Activated T-cell treated with anti-CD3 and anti-CD28 coated beads, Interleukin-2, amount 50 U/mL, for 4 hours (primary cell): ENCODE measurements at regions not wholly inside any gene's neighbourhood (a gene's known extent, or its start where the extent isn't known, plus 50 kb on each side); places are given as distances from the start of the nearest gene placed in this dataset.

Source experiments
- ATAC-seq, 2 donors: fragments of 200-7000 bp; cut with Tn5 transposase; one replicate each; pipeline ENCODE4 v1.10.0; 2021
- DNase-seq: peaks from one replicate; pipeline ENCODE4 v3.0.0-alpha.2; 2020
- H3K27me3 Mint-ChIP-seq: one replicate; pipeline ENCODE4 v1.8.0; 2021; ENCODE audit warnings: low read depth, mixed read lengths
- H3K36me3 Mint-ChIP-seq: one replicate; pipeline ENCODE4 v1.8.0; 2022; ENCODE audit warnings: mixed read lengths; ENCODE audit not compliant: insufficient read depth
- H3K4me1 Mint-ChIP-seq: one replicate; pipeline ENCODE4 v1.8.0; 2021; ENCODE audit warnings: low read depth, mixed read lengths
- H3K4me3 Mint-ChIP-seq: one replicate; pipeline ENCODE4 v1.8.0; 2021; ENCODE audit warnings: mild to moderate bottlenecking, moderate library complexity, mixed read lengths
- H3K9me3 Mint-ChIP-seq: one replicate; pipeline ENCODE4 v1.8.0; 2021; ENCODE audit warnings: mixed read lengths

- ATAC-seq (no peak), DNase-seq (no peak)
- no peaks in the 10 kb centered on the region for H3K9me3 Mint-ChIP-seq
- H3K4me3 Mint-ChIP-seq = no peak overlapping the region
- no peaks in the 10 kb centered on the region for H3K27me3 Mint-ChIP-seq
- H3K4me1 Mint-ChIP-seq = no peaks in the 10 kb centered on the region
- H3K36me3 Mint-ChIP-seq = no peaks in the 10 kb centered on the region
These were observed 150.6 kb upstream of the CELF4 start for GRCh38 chr18:37716106-37716735.

GRCh38 chr18:37714691-37715090, 149.1 kb upstream of the CELF4 start:
- Mint-ChIP-seq H3K9me3 (no peaks in the 10 kb centered on the region), H3K4me1 (no peaks in the 10 kb centered on the region), H3K36me3 (no peaks in the 10 kb centered on the region), H3K4me3 (no peak overlapping the region), H3K27me3 (no peaks in the 10 kb centered on the region)
- DNase-seq (no peak), ATAC-seq (no peak)

GRCh38 chr18:37712776-37713175, 147.2 kb upstream of the CELF4 start:
- ATAC-seq (no peak), DNase-seq (no peak)
- no peaks in the 10 kb centered on the region for H3K4me1 Mint-ChIP-seq
- H3K9me3 Mint-ChIP-seq = no peaks in the 10 kb centered on the region
- no peaks in the 10 kb centered on the region for H3K27me3 Mint-ChIP-seq
- H3K4me3 Mint-ChIP-seq = no peak overlapping the region
- no peaks in the 10 kb centered on the region for H3K36me3 Mint-ChIP-seq

GRCh38 chr18:37711766-37712505, 146.3 kb upstream of the CELF4 start:
- Mint-ChIP-seq H3K27me3 (no peaks in the 10 kb centered on the region), H3K36me3 (no peaks in the 10 kb centered on the region), H3K4me3 (no peak overlapping the region), H3K4me1 (no peaks in the 10 kb centered on the region), H3K9me3 (no peaks in the 10 kb centered on the region)
- DNase-seq (no peak), ATAC-seq (no peak)

GRCh38 chr18:37710726-37711125, 145.1 kb upstream of the CELF4 start:
- Mint-ChIP-seq H3K4me1 (no peaks in the 10 kb centered on the region), H3K36me3 (no peaks in the 10 kb centered on the region), H3K9me3 (no peaks in the 10 kb centered on the region), H3K4me3 (no peak overlapping the region), H3K27me3 (no peaks in the 10 kb centered on the region)
- no peak for DNase-seq
- no peak for ATAC-seq

- ATAC-seq (no peak), DNase-seq (no peak)
- Mint-ChIP-seq H3K9me3 (no peaks in the 10 kb centered on the region), H3K27me3 (no peaks in the 10 kb centered on the region), H3K4me1 (no peaks in the 10 kb centered on the region), H3K4me3 (no peak overlapping the region), H3K36me3 (no peaks in the 10 kb centered on the region)
These were observed 144.1 kb upstream of the CELF4 start for GRCh38 chr18:37709740-37710139.

- Mint-ChIP-seq H3K4me1 (no peaks in the 10 kb centered on the region), H3K9me3 (no peaks in the 10 kb centered on the region), H3K27me3 (no peaks in the 10 kb centered on the region), H3K36me3 (no peaks in the 10 kb centered on the region), H3K4me3 (no peak overlapping the region)
- no peak for ATAC-seq
- DNase-seq = no peak
These were observed 139.4 kb upstream of the CELF4 start for GRCh38 chr18:37705016-37705415.

- DNase-seq (no peak), ATAC-seq (no peak)
- Mint-ChIP-seq H3K9me3 (no peaks in the 10 kb centered on the region), H3K36me3 (no peaks in the 10 kb centered on the region), H3K4me3 (no peak overlapping the region), H3K4me1 (no peaks in the 10 kb centered on the region), H3K27me3 (no peaks in the 10 kb centered on the region)
These were observed 137.2 kb upstream of the CELF4 start for GRCh38 chr18:37702841-37703240.

GRCh38 chr18:37701967-37702366, 136.4 kb upstream of the CELF4 start:
- ATAC-seq (no peak), DNase-seq (no peak)
- no peaks in the 10 kb centered on the region for H3K36me3 Mint-ChIP-seq
- no peak overlapping the region for H3K4me3 Mint-ChIP-seq
- no peaks in the 10 kb centered on the region for H3K9me3 Mint-ChIP-seq
- no peaks in the 10 kb centered on the region for H3K4me1 Mint-ChIP-seq
- H3K27me3 Mint-ChIP-seq = no peaks in the 10 kb centered on the region

- no peaks in the 10 kb centered on the region for H3K4me1 Mint-ChIP-seq
- ATAC-seq (no peak), DNase-seq (no peak)
- H3K27me3 Mint-ChIP-seq = no peaks in the 10 kb centered on the region
- H3K4me3 Mint-ChIP-seq = no peak overlapping the region
- no peaks in the 10 kb centered on the region for H3K9me3 Mint-ChIP-seq
- no peaks in the 10 kb centered on the region for H3K36me3 Mint-ChIP-seq
These were observed 133.0 kb upstream of the CELF4 start for GRCh38 chr18:37698508-37699040.

GRCh38 chr18:37694516-37694915, 128.9 kb upstream of the CELF4 start:
- ATAC-seq (no peak), DNase-seq (no peak)
- Mint-ChIP-seq H3K9me3 (no peaks in the 10 kb centered on the region), H3K4me3 (no peak overlapping the region), H3K36me3 (no peaks in the 10 kb centered on the region), H3K27me3 (no peaks in the 10 kb centered on the region), H3K4me1 (no peaks in the 10 kb centered on the region)

GRCh38 chr18:37691162-37691561, 125.6 kb upstream of the CELF4 start:
- no peak for DNase-seq
- Mint-ChIP-seq H3K4me1 (no peaks in the 10 kb centered on the region), H3K9me3 (no peaks in the 10 kb centered on the region), H3K36me3 (no peaks in the 10 kb centered on the region), H3K27me3 (no peaks in the 10 kb centered on the region), H3K4me3 (no peak overlapping the region)
- no peak for ATAC-seq

- Mint-ChIP-seq H3K36me3 (no peaks in the 10 kb centered on the region), H3K4me3 (no peak overlapping the region), H3K27me3 (no peaks in the 10 kb centered on the region), H3K9me3 (no peaks in the 10 kb centered on the region), H3K4me1 (no peaks in the 10 kb centered on the region)
- ATAC-seq (no peak), DNase-seq (no peak)
These were observed 124.2 kb upstream of the CELF4 start for GRCh38 chr18:37689841-37690240.

- ATAC-seq (no peak), DNase-seq (no peak)
- no peak overlapping the region for H3K4me3 Mint-ChIP-seq
- no peaks in the 10 kb centered on the region for H3K36me3 Mint-ChIP-seq
- no peaks in the 10 kb centered on the region for H3K4me1 Mint-ChIP-seq
- no peaks in the 10 kb centered on the region for H3K9me3 Mint-ChIP-seq
- no peaks in the 10 kb centered on the region for H3K27me3 Mint-ChIP-seq
These were observed 119.0 kb upstream of the CELF4 start for GRCh38 chr18:37684590-37684989.

GRCh38 chr18:37684183-37684582, 118.6 kb upstream of the CELF4 start:
- no peaks in the 10 kb centered on the region for H3K27me3 Mint-ChIP-seq
- no peaks in the 10 kb centered on the region for H3K4me1 Mint-ChIP-seq
- H3K36me3 Mint-ChIP-seq = no peaks in the 10 kb centered on the region
- ATAC-seq (no peak), DNase-seq (no peak)
- no peaks in the 10 kb centered on the region for H3K9me3 Mint-ChIP-seq
- H3K4me3 Mint-ChIP-seq = no peak overlapping the region
